GM23248 (cell line): ENCODE measurements at regions not wholly inside any gene's neighbourhood (a gene's known extent, or its start where the extent isn't known, plus 50 kb on each side); places are given as distances from the start of the nearest gene placed in this dataset.

Experiments
- DNase-seq: peaks from one replicate; pipeline ENCODE4 v3.0.0-alpha.2; 2015
- H2AFZ ChIP-seq: fragments of 200-600 bp; sonication (generic); 2 replicates; pipeline ENCODE4 v1.6.1; 2016; ENCODE audit warnings: antibody characterized with exemption
- H3F3A ChIP-seq: fragments of 200-600 bp; sonication (generic); 2 replicates; pipeline ENCODE4 v1.6.1; 2016; ENCODE audit warnings: mild to moderate bottlenecking, antibody characterized with exemption, mixed run types; ENCODE audit not compliant: insufficient read depth
- H3K27ac ChIP-seq: fragments of 200-600 bp; sonication (generic); 2 replicates; pipeline ENCODE4 v1.5.1; 2016; ENCODE audit warnings: mild to moderate bottlenecking
- H3K27me3 ChIP-seq: fragments of 200-600 bp; sonication (generic); replicated peaks from 2 replicates; pipeline ENCODE4 v1.6.1; 2016; ENCODE audit warnings: mild to moderate bottlenecking; ENCODE audit not compliant: insufficient read depth
- H3K36me3 ChIP-seq: fragments of 200-600 bp; sonication (generic); 2 replicates; pipeline ENCODE4 v1.6.1; 2016; ENCODE audit warnings: low read depth, mild to moderate bottlenecking
- H3K4me1 ChIP-seq: fragments of 200-600 bp; sonication (generic); 2 replicates; pipeline ENCODE4 v1.6.1; 2016; ENCODE audit warnings: mild to moderate bottlenecking; ENCODE audit not compliant: insufficient read depth
- H3K4me2 ChIP-seq: fragments of 200-600 bp; sonication (generic); one replicate; pipeline ENCODE4 v1.6.1; 2016; ENCODE audit warnings: mild to moderate bottlenecking; ENCODE audit not compliant: unreplicated experiment
- H3K4me3 ChIP-seq: fragments of 200-600 bp; sonication (generic); 2 replicates; pipeline ENCODE4 v1.5.1; 2016; ENCODE audit warnings: mild to moderate bottlenecking
- H3K79me2 ChIP-seq: fragments of 200-600 bp; sonication (generic); 2 replicates; pipeline ENCODE4 v1.6.1; 2016; ENCODE audit warnings: mild to moderate bottlenecking; ENCODE audit not compliant: insufficient read depth
- H3K9ac ChIP-seq: fragments of 200-600 bp; sonication (generic); 2 replicates; pipeline ENCODE4 v1.6.1; 2016; ENCODE audit warnings: mild to moderate bottlenecking
- H3K9me2 ChIP-seq: fragments of 200-600 bp; sonication (generic); 2 replicates; pipeline ENCODE4 v1.6.1; 2016; ENCODE audit warnings: mixed run types, mild to moderate bottlenecking, moderate library complexity; ENCODE audit not compliant: insufficient read depth
- H3K9me3 ChIP-seq: fragments of 200-600 bp; sonication (generic); one replicate; pipeline ENCODE4 v1.6.1; 2017; ENCODE audit warnings: low read depth
- H4K20me1 ChIP-seq: fragments of 200-600 bp; sonication (generic); 2 replicates; pipeline ENCODE4 v1.6.0; 2016; ENCODE audit not compliant: insufficient read depth
- EZH2 ChIP-seq: fragments of 200-600 bp; sonication (generic); IDR thresholded peaks from 2 replicates; pipeline ENCODE4 v1.6.1; 2018; ENCODE audit warnings: antibody characterized with exemption, mild to moderate bottlenecking; ENCODE audit not compliant: insufficient read depth, poor library complexity, severe bottlenecking
- EZH2phosphoT487 ChIP-seq: fragments of 200-600 bp; sonication (generic); IDR thresholded peaks from 2 replicates; pipeline ENCODE4 v1.6.1; 2018; ENCODE audit warnings: antibody characterized with exemption, moderate library complexity, mild to moderate bottlenecking, low read depth; ENCODE audit not compliant: insufficient read depth
- WGBS, 2 experiments: methylation state at CpG; one replicate each; pipeline ENCODE4 v1.1.6; 2015 to 2017; ENCODE audit warnings: low lambda C conversion rate in 2 of 2, low coverage in 1 of 2; ENCODE audit errors: missing lambda C conversion rate in 2 of 2; 5-methylcytosine and 5-hydroxymethylcytosine counted together
- in situ Hi-C: fragments of 300-500 bp; cut with MboI; formaldehyde crosslinking; loops from 2 replicates; pipeline ENCODE4 v1.15.0; 2020

- Histone ChIP-seq H3K9ac (peak overlapping the region; percentile 22; the same call in 1 of the 2 replicates), H3F3A (peaks cover 32% of the 10 kb centered on the region), H3K9me2 (no peaks in the 10 kb centered on the region), H3K4me3 (no peak overlapping the region), H3K36me3 (no peaks in the 10 kb centered on the region), H2AFZ (peak overlapping the region; percentile 32), H3K4me2 (peak overlapping the region; percentile 5), H3K27ac (peak overlapping the region; percentile 68), H4K20me1 (no peaks in the 10 kb centered on the region), H3K4me1 (peaks cover 33% of the 10 kb centered on the region), H3K27me3 (no peaks in the 10 kb centered on the region), H3K9me3 (no peaks in the 10 kb centered on the region), H3K79me2 (no peaks in the 10 kb centered on the region)
- peak; percentile 89 for DNase-seq
- 10 to 22% methylated on average over 6 of the region's 6 CpGs for WGBS, 2 experiments
- TF ChIP-seq EZH2phosphoT487 (no peak), EZH2 (no peak)
- in situ Hi-C loops = no loop called here
These were observed 136.5 kb upstream of the NAMPT start for GRCh38 chr7:106421181-106421762.

- no peak for DNase-seq
- no peak for TF ChIP-seq EZH2phosphoT487
- TF ChIP-seq EZH2 = no peak
- H3K4me3 ChIP-seq = no peak overlapping the region
- H3K9me3 ChIP-seq = no peaks in the 10 kb centered on the region
- in situ Hi-C loops = no loop called here
- H4K20me1 ChIP-seq = no peaks in the 10 kb centered on the region
- H3K79me2 ChIP-seq = no peaks in the 10 kb centered on the region
- WGBS, 2 experiments = 73% methylated on average over 5 of the region's 5 CpGs
- H3K27ac ChIP-seq = peak overlapping the region; percentile 68
- H3F3A ChIP-seq = peaks cover 30% of the 10 kb centered on the region
- H3K4me1 ChIP-seq = peaks cover 31% of the 10 kb centered on the region
- peak overlapping the region; percentile 32; the same call in 1 of the 2 replicates for H2AFZ ChIP-seq
- H3K9ac ChIP-seq = peak overlapping the region; percentile 22; the same call in 1 of the 2 replicates
- no peaks in the 10 kb centered on the region for H3K36me3 ChIP-seq
- H3K27me3 ChIP-seq = no peaks in the 10 kb centered on the region
- no peaks in the 10 kb centered on the region for H3K9me2 ChIP-seq
- peak overlapping the region; percentile 5 for H3K4me2 ChIP-seq
These were observed 136.0 kb upstream of the NAMPT start for GRCh38 chr7:106420736-106421135.

GRCh38 chr7:106420210-106420609 lies 135.4 kb upstream of the NAMPT start:
- TF ChIP-seq EZH2 (no peak), EZH2phosphoT487 (no peak)
- 100% methylated on average over 2 of the region's 2 CpGs for WGBS, 2 experiments
- Histone ChIP-seq H3K4me3 (no peak overlapping the region), H3K4me2 (no peak overlapping the region), H3F3A (peaks cover 25% of the 10 kb centered on the region), H3K9ac (no peak overlapping the region), H3K36me3 (no peaks in the 10 kb centered on the region), H3K4me1 (peaks cover 26% of the 10 kb centered on the region), H3K27me3 (no peaks in the 10 kb centered on the region), H2AFZ (no peak overlapping the region), H3K9me2 (no peaks in the 10 kb centered on the region), H4K20me1 (no peaks in the 10 kb centered on the region), H3K9me3 (no peaks in the 10 kb centered on the region), H3K27ac (no peak overlapping the region), H3K79me2 (no peaks in the 10 kb centered on the region)
- no peak for DNase-seq
- in situ Hi-C loops = no loop called here

GRCh38 chr7:106419455-106420182 lies 134.8 kb upstream of the NAMPT start:
- Histone ChIP-seq H3K4me3 (no peak overlapping the region), H3K27me3 (no peaks in the 10 kb centered on the region), H3K9me2 (no peaks in the 10 kb centered on the region), H3K9me3 (no peaks in the 10 kb centered on the region), H3K4me2 (no peak overlapping the region), H4K20me1 (no peaks in the 10 kb centered on the region), H3F3A (peaks cover 23% of the 10 kb centered on the region), H2AFZ (no peak overlapping the region), H3K4me1 (peaks cover 23% of the 10 kb centered on the region), H3K79me2 (no peaks in the 10 kb centered on the region), H3K36me3 (no peaks in the 10 kb centered on the region), H3K9ac (no peak overlapping the region), H3K27ac (no peak overlapping the region)
- 90 to 93% methylated on average over 9 of the region's 9 CpGs for WGBS, 2 experiments
- TF ChIP-seq EZH2 = no peak
- TF ChIP-seq EZH2phosphoT487 = no peak
- peak; percentile 17 for DNase-seq
- in situ Hi-C loops = no loop called here

GRCh38 chr7:106418526-106418925 lies 133.7 kb upstream of the NAMPT start:
- in situ Hi-C loops = no loop called here

More at GRCh38 chr7:106418526-106418925, 133.7 kb upstream of the NAMPT start:
- no peak overlapping the region for H3K4me2 ChIP-seq
- peaks cover 18% of the 10 kb centered on the region for H3F3A ChIP-seq
- H2AFZ ChIP-seq = no peak overlapping the region
- no peaks in the 10 kb centered on the region for H3K79me2 ChIP-seq
- H3K9me2 ChIP-seq = no peaks in the 10 kb centered on the region
- no peaks in the 10 kb centered on the region for H3K27me3 ChIP-seq
- H3K9ac ChIP-seq = no peak overlapping the region
- H3K4me3 ChIP-seq = no peak overlapping the region
- TF ChIP-seq EZH2phosphoT487 (no peak), EZH2 (no peak)
- H3K4me1 ChIP-seq = peaks cover 19% of the 10 kb centered on the region
- H3K27ac ChIP-seq = no peak overlapping the region
- no peaks in the 10 kb centered on the region for H3K36me3 ChIP-seq
- H3K9me3 ChIP-seq = no peaks in the 10 kb centered on the region
- WGBS, 2 experiments = 78 to 89% methylated on average over 2 of the region's 2 CpGs
- no peaks in the 10 kb centered on the region for H4K20me1 ChIP-seq
- no peak for DNase-seq
